ENCODE measurements at regions not wholly inside any gene's neighbourhood (a gene's known extent, or its start where the extent isn't known, plus 50 kb on each side); places are given as distances from the start of the nearest gene placed in this dataset.
"Not testable (repeated sequence)": the region's sequence is repeated elsewhere in the genome, so short reads cannot be mapped to it uniquely, and the experiment has no call there.

DNA sequence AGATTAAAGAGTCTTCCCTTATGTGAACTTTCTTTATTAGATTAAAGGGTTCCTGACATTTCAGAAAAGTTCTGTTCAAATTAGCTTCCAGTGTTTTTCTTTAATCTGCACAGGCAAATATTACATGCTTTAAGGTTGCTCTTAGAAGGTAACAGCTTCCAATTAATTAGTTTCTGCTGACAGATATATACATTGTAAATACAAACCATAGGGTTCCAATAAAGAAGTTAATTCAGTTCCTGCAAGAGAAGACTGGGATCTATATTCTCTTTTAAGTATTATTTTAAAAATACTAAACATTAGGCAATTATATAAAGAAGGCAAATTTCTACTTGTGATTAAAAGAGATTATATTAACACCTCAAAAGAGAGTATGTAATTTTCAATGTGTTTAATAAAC lies 795.7 kb downstream of the MAT2B start:
- peaks cover 0 to 9% (median 0%) of the 10 kb centered on the region in 6 donors for H3K9me3 Mint-ChIP-seq
- H3K27me3 Mint-ChIP-seq (ENCODE audit: low read depth in 3 of 3) = no peaks in the 10 kb centered on the region
- no peaks in the 10 kb centered on the region for H3K36me3 Mint-ChIP-seq
- H3K27ac Mint-ChIP-seq = no peak overlapping the region
- no peak overlapping the region for H3K4me3 Mint-ChIP-seq
- no peaks in the 10 kb centered on the region for H3K4me1 Mint-ChIP-seq
- DNase-seq = no peak

DNA sequence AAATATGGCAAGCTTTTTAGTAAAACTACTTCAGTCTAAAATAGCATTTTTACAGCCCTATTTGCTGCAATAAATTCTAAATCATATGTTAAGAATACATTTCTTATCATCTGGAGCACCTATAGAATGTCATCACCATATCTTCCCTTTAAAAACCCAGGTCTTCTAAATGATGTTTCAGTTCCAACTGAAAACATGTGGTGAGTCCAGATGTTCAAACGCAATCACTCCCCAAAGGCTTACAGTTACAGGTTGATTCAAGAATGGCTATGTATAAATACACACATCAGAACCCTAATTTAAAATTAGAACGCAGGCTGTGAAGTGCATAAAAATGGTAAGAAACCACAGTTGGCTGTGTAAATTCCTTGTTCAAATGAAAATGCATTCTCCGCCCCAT lies 796.3 kb downstream of the MAT2B start:
- no peaks in the 10 kb centered on the region for H3K4me1 Mint-ChIP-seq
- no peak for DNase-seq
- no peak overlapping the region for H3K27ac Mint-ChIP-seq
- peaks cover 0 to 7% (median 3%) of the 10 kb centered on the region in 6 donors for H3K9me3 Mint-ChIP-seq
- no peaks in the 10 kb centered on the region for H3K27me3 Mint-ChIP-seq (ENCODE audit: low read depth in 3 of 3)
- H3K4me3 Mint-ChIP-seq = no peak overlapping the region
- no peaks in the 10 kb centered on the region for H3K36me3 Mint-ChIP-seq

- H3K9me3 Mint-ChIP-seq = peaks cover 0 to 6% (median 2%) of the 10 kb centered on the region in 6 donors
- DNase-seq = no peak
- H3K27me3 Mint-ChIP-seq (ENCODE audit: low read depth in 3 of 3) = no peaks in the 10 kb centered on the region
- H3K27ac Mint-ChIP-seq = no peak overlapping the region
- no peaks in the 10 kb centered on the region for H3K36me3 Mint-ChIP-seq
- H3K4me1 Mint-ChIP-seq = no peaks in the 10 kb centered on the region
- H3K4me3 Mint-ChIP-seq = no peak overlapping the region
These were observed 797.3 kb downstream of the MAT2B start for GRCh38 chr5:164302533-164303235.

GRCh38 chr5:164303646-164304215 lies 798.3 kb downstream of the MAT2B start:
- H3K36me3 Mint-ChIP-seq = no peaks in the 10 kb centered on the region
- no peak for DNase-seq

DNA sequence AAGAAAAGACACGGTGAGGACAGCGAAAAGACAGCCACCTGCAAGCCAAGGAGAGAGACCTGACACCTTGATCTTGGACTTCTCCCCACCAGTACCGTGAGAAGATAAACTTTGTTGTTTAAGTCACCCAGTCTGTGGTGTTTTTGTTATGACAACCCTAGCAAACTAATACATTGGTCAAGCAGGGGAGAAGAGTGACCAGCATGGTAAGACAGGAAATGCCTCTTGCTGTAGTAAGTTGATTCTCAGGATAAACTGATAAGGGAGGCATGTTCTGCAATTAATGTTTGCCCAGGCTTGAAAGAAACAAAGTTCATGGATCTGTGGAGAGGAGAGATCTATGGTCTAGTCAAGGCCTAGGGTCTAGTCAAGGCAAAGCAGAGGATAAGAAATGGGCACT lies 801.2 kb downstream of the MAT2B start:
- H3K9me3 Mint-ChIP-seq = peaks cover 0 to 10% (median 3%) of the 10 kb centered on the region in 6 donors
- DNase-seq = no peak
- H3K27ac Mint-ChIP-seq = no peak overlapping the region
- no peaks in the 10 kb centered on the region for H3K4me1 Mint-ChIP-seq
- peaks cover 0 to 2% (median 0%) of the 10 kb centered on the region in 3 donors for H3K27me3 Mint-ChIP-seq (ENCODE audit: low read depth in 3 of 3)
- no peaks in the 10 kb centered on the region for H3K36me3 Mint-ChIP-seq
- no peak overlapping the region for H3K4me3 Mint-ChIP-seq

More at GRCh38 chr5:164303646-164304215, 798.3 kb downstream of the MAT2B start:
- Mint-ChIP-seq H3K9me3 (peaks cover 0 to 10% (median 2%) of the 10 kb centered on the region in 6 donors), H3K27me3 (ENCODE audit: low read depth in 3 of 3) (no peaks in the 10 kb centered on the region), H3K4me1 (no peaks in the 10 kb centered on the region), H3K4me3 (no peak overlapping the region), H3K27ac (no peak overlapping the region)

DNA sequence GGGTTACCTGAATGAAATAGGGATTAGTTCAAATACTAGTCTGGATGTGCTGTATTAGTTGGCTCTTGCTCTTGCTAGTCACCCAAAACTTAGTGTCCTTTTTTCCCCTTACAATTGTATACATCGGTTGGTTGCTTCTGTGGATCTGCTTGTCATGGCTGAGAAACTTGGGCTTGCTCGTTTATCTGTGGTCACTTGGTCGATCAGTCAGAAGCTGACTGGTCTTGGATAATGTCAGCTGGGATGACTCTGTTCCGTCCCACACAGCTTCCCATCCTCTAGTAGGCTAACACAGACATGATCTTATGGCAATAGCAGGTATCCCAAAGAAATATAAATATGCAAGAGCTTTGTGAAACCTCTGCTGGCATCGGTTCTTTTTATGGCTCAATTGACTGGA lies 807.4 kb downstream of the MAT2B start:
- H3K36me3 Mint-ChIP-seq = no peaks in the 10 kb centered on the region
- H3K9me3 Mint-ChIP-seq = peaks cover 0 to 23% (median 4%) of the 10 kb centered on the region in 6 donors
- H3K27ac Mint-ChIP-seq = no peak overlapping the region
- H3K4me1 Mint-ChIP-seq = no peaks in the 10 kb centered on the region
- no peak overlapping the region for H3K4me3 Mint-ChIP-seq
- DNase-seq = no peak
- H3K27me3 Mint-ChIP-seq (ENCODE audit: low read depth in 3 of 3) = peaks cover 0 to 2% (median 0%) of the 10 kb centered on the region in 3 donors

GRCh38 chr5:164317676-164318075 lies 812.3 kb downstream of the MAT2B start:
- no peaks in the 10 kb centered on the region for H3K4me1 Mint-ChIP-seq
- H3K27me3 Mint-ChIP-seq (ENCODE audit: low read depth in 3 of 3) = no peaks in the 10 kb centered on the region
- no peak overlapping the region for H3K27ac Mint-ChIP-seq
- H3K36me3 Mint-ChIP-seq = no peaks in the 10 kb centered on the region
- no peak overlapping the region for H3K4me3 Mint-ChIP-seq
- H3K9me3 Mint-ChIP-seq = peaks cover 2 to 30% (median 4%) of the 10 kb centered on the region in 6 donors
- no peak for DNase-seq

GRCh38 chr5:164319161-164319560 lies 813.7 kb downstream of the MAT2B start:
- Mint-ChIP-seq H3K27ac (no peak overlapping the region), H3K4me3 (no peak overlapping the region), H3K9me3 (peaks cover 2 to 30% (median 5%) of the 10 kb centered on the region in 6 donors), H3K36me3 (no peaks in the 10 kb centered on the region), H3K4me1 (no peaks in the 10 kb centered on the region), H3K27me3 (ENCODE audit: low read depth in 3 of 3) (no peaks in the 10 kb centered on the region)
- no peak for DNase-seq

DNA sequence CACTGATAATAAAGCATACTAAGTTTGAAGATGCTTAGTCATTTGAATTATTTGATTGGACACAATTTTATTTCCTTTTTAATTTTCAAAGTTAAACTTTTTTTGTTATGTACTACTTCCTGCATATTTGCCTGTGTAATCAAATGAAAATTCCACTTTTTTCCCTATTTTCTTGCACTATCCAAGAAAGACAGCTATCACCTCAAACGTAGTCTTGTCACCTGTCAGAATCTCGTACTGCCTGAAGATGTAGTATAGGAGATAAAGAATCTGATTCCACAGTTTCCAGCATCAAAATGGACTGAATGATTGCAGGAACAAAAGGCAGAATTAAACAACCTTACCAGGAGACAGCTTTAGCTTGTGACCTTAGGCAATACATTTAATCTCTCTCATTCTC lies 818.8 kb downstream of the MAT2B start:
- Mint-ChIP-seq H3K9me3 (peaks cover 8 to 40% (median 16%) of the 10 kb centered on the region in 6 donors), H3K4me1 (no peaks in the 10 kb centered on the region), H3K27ac (no peak overlapping the region), H3K4me3 (no peak overlapping the region), H3K27me3 (ENCODE audit: low read depth in 3 of 3) (peaks cover 0 to 2% (median 0%) of the 10 kb centered on the region in 3 donors), H3K36me3 (no peaks in the 10 kb centered on the region)
- DNase-seq = no peak

DNA sequence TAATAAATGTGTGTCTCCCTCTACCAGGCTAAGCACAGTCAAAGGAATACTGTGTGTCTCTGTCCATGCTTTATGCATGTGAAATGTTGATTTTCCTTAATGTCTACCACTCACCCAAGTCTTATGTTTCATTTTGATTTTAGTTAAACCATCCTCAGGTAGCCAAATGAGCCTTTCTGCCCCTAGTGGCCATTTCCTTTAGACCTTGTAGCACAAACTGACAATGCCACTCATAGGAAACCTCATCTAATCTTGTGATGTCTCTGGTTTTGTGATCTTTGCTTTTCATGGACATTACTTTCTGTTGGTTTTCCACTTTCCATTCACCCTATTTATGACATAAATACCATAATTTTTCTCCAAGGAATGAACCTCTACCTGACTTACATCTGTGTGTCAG lies 820.8 kb downstream of the MAT2B start:
- Mint-ChIP-seq H3K9me3 (peaks cover 8 to 35% (median 13%) of the 10 kb centered on the region in 6 donors), H3K27ac (no peak overlapping the region), H3K4me3 (no peak overlapping the region), H3K36me3 (no peaks in the 10 kb centered on the region), H3K4me1 (no peaks in the 10 kb centered on the region), H3K27me3 (ENCODE audit: low read depth in 3 of 3) (peaks cover 0 to 2% (median 0%) of the 10 kb centered on the region in 3 donors)
- no peak for DNase-seq

GRCh38 chr5:164327166-164327565 lies 821.7 kb downstream of the MAT2B start:
- H3K27ac Mint-ChIP-seq; H3K4me1 Mint-ChIP-seq; DNase-seq; H3K36me3 Mint-ChIP-seq; H3K4me3 Mint-ChIP-seq; H3K27me3 Mint-ChIP-seq (ENCODE audit: low read depth in 3 of 3): not testable (repeated sequence)
- peaks cover 8 to 35% (median 13%) of the 10 kb centered on the region in 6 donors for H3K9me3 Mint-ChIP-seq

GRCh38 chr5:164332349-164333196 lies 827.2 kb downstream of the MAT2B start:
- DNase-seq = no peak
- Mint-ChIP-seq H3K4me3 (no peak overlapping the region), H3K36me3 (no peaks in the 10 kb centered on the region), H3K9me3 (peaks cover 2 to 13% (median 4%) of the 10 kb centered on the region in 6 donors), H3K27ac (no peak overlapping the region), H3K27me3 (ENCODE audit: low read depth in 3 of 3) (no peaks in the 10 kb centered on the region), H3K4me1 (no peaks in the 10 kb centered on the region)

GRCh38 chr5:164335837-164336236 lies 830.4 kb downstream of the MAT2B start:
- H3K27me3 Mint-ChIP-seq (ENCODE audit: low read depth in 3 of 3) = no peaks in the 10 kb centered on the region
- DNase-seq = no peak
- H3K9me3 Mint-ChIP-seq = peaks cover 2 to 11% (median 5%) of the 10 kb centered on the region in 6 donors
- H3K4me1 Mint-ChIP-seq = no peaks in the 10 kb centered on the region
- no peak overlapping the region for H3K27ac Mint-ChIP-seq
- H3K36me3 Mint-ChIP-seq = no peaks in the 10 kb centered on the region
- no peak overlapping the region for H3K4me3 Mint-ChIP-seq

DNA sequence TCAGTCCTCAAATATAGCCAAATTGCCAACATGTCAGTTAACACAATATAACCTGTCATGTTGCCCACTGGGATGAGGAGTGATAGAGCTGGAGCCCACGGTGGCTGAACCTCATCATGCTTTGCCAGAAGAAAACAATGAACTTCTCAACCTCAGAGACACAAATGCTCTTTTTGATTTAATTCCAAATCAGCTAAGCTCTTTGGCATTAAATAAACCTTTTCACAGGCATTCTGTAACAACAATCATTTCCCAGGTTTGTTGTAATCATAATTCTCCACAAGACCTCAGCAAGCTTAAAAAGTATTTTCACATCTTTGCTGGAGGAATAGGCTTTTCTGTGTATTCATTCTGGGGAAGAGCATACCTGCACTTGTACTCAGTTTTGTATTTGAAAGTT lies 830.9 kb downstream of the MAT2B start:
- Mint-ChIP-seq H3K4me1 (no peaks in the 10 kb centered on the region), H3K9me3 (peaks cover 2 to 12% (median 6%) of the 10 kb centered on the region in 6 donors), H3K27ac (no peak overlapping the region), H3K27me3 (ENCODE audit: low read depth in 3 of 3) (no peaks in the 10 kb centered on the region), H3K36me3 (no peaks in the 10 kb centered on the region), H3K4me3 (no peak overlapping the region)
- no peak for DNase-seq
